ENCODE measurements at regions not wholly inside any gene's neighbourhood (a gene's known extent, or its start where the extent isn't known, plus 50 kb on each side); places are given as distances from the start of the nearest gene placed in this dataset.

DNA sequence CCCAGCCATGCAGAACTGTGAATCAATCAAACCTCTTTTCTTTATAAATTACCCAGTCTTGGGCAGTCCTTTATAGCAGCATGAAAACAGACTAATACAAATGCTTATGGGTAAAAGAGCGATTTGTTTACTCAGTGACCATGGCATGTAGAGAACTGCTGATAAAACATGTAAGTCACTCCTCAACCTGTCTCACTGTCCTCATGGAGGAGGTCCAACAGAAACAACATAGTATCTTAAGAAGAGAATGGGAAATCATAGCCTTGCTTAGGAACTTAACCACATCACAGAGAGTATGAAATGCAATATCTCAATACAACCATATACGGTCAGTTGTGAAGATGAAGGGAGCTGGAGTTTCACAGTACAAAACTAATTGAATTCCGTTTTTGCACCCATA, 1734.0 kb upstream of the RAG2 start:
- no peak for DNase-seq
- TF ChIP-seq GATA1 (IDR thresholded peaks at IDR 0.05; ENCODE audit: low read depth, low read length) (no peak), POLR2A (IDR thresholded peaks at IDR 0.05; ENCODE audit: low read length) (no peak)

DNA sequence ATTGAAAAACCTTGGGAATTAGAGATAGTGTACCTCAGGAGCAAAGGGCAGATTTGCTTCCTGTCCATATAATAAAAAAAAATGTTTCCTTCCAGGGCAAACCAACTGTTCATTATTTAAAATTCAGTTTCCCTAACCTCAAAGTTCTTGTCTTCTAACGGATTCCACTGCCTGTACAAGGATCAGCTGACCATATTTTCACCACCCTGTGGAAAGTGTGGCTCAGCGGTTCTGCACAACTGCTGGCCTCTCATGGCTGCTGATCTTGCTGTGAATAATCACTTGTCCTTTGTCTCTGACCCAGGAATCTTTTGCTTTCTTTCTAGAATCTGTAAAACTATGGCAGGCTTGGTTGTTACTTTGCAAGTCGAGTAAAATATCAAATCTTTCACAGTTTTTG, 1732.5 kb upstream of the RAG2 start:
- TF ChIP-seq GATA1 (IDR thresholded peaks at IDR 0.05; ENCODE audit: low read depth, low read length) (no peak), POLR2A (IDR thresholded peaks at IDR 0.05; ENCODE audit: low read length) (no peak)
- DNase-seq, result no peak

DNA sequence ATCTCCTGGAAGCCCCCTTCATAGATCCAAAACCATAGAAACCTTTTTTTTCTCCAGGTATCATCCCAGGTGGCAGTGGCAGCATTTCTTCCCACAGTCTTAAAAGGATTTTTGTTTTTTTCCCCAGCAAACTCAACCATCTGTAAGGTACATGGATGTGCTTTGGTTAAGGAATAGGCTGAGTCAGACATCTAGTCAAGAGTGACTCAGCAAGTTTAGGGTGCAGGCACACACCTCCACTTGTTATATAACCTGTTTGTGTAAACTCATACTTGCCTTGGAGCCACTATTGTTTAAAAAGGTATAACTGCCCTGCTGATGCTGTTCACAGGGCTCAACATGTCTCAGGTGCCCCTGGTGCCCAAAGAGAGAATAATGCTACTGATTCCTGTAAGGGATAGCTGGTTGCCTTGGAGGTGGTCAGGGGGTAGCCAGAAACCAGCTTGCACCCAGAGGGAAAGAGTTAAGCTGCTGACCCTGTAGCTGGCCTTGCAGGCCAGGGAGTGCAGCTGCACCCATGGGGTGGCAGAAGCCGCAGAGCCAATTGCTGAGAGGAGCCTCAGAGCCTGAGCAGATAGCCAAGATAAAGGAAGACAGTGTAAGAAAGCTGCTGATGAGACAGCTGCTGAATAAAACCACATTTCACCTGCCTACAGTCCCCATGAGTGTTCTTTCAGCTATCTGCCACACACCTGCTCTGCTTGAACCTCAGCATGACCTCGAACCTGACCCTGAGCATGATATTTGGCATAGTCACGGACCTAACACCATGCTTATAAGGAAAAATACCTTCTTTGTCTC, 1726.1 kb upstream of the RAG2 start:
- TF ChIP-seq GATA1 (IDR thresholded peaks at IDR 0.05; ENCODE audit: low read depth, low read length) (no peak), POLR2A (IDR thresholded peaks at IDR 0.05; ENCODE audit: low read length) (no peak)
- DNase-seq, result peak; percentile 20 to 48

DNA sequence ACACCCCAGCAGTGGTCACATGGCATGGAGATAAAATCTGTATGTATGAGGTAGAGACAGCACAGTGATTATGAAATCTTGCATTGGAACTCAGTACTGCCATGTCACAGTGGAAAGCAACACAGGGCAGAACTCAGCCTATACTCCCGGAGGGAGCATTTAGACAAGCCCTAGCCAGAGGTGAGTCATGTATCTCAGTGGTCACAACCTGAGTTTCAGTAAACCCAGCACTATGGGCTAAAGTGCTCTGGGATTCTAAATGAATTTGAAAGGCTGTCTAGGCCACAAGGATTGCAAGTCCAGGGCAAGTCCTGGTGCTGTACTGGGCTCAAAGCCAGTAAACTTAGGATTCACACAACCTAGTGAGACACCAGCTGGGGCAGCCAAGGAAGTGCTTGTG, 1717.1 kb upstream of the RAG2 start:
- TF ChIP-seq POLR2A (IDR thresholded peaks at IDR 0.05; ENCODE audit: low read length) (no peak), GATA1 (IDR thresholded peaks at IDR 0.05; ENCODE audit: low read depth, low read length) (no peak)
- peak in 1 of 2 experiments; percentile 1 for DNase-seq

DNA sequence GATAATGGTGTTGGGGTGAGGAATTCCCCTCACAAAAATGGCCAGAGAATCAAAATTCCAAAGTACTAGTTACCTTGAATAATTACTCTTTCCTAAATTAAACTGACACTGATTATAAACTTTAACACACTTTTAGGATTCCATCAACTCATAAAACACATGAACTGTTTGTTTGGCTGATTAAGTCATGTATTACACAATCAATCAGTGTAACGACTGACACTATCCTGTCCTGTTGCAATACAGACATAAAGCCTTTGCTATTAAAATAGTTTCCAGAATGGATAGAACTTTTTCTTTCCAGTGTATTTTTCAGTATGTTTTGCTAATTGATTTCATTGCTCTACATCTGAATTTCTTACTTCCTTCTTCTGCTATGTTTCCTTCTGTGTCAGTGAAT, 1709.4 kb upstream of the RAG2 start:
- no peak for TF ChIP-seq GATA1 (IDR thresholded peaks at IDR 0.05; ENCODE audit: low read depth, low read length)
- TF ChIP-seq POLR2A (IDR thresholded peaks at IDR 0.05; ENCODE audit: low read length), result no peak
- no peak for DNase-seq

DNA sequence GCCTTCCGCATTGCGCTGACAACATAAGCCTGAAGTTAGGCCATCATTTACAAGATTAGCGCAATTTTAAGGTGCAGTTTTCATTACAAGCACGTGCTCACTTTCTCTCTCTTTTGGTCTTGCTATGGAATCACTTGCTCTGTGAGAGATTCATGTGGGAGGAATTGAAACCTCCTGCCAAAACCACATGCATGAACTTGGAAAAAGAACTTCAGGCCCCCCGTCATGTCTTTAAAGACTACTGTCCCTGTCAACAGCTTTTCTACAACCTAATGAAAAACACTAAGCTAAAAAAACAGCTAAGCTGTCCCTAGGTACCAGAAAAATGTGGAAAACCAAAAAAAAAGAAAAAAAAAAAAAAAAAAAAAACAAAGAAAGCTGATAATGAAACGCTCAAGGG, 1707.6 kb upstream of the RAG2 start:
- DNase-seq, result no peak

DNA sequence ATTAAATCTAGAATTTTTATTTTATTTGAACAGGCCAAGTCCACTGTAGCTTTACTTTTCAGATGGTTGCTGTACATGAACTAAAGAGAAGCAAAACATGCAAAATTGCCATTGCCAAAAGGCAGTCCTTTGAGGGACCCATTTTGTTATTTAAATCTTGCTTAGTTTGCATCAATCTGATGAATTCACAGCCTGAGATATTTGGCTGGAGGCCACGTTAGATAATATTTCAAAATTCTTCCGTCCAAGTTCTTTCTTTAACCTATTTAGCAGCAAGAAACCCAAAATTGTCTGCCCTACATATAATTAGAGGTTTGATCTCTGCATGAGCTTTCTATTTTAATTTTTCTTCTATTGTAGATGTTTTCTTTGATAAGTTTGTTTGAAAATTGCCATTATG, 1706.9 kb upstream of the RAG2 start:
- no peak for TF ChIP-seq GATA1 (IDR thresholded peaks at IDR 0.05; ENCODE audit: low read depth, low read length)
- TF ChIP-seq POLR2A (IDR thresholded peaks at IDR 0.05; ENCODE audit: low read length), result no peak
- no peak for DNase-seq

More for the DNA sequence above, 1707.6 kb upstream of the RAG2 start:
- no peak for TF ChIP-seq GATA1 (IDR thresholded peaks at IDR 0.05; ENCODE audit: low read depth, low read length)
- TF ChIP-seq POLR2A (IDR thresholded peaks at IDR 0.05; ENCODE audit: low read length), result no peak

DNA sequence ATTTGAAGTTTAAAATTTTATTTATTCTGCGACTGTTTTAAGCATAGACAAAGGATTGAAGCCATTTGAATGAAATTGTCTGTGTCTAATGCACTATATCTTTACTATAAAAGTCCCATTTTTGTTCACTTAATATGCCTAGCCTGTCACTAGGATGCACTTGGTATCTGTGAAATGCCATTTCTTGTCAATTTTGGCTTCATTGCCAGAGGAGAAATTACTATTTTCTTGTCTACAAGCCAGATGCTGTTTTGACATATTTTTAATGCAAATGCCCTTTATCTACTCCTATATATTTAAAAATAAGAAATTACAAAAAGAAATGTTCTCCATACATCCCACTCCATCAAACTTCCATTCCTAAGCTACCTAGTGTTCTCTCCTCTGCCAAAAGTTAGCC, 1704.5 kb upstream of the RAG2 start:
- DNase-seq, result no peak
- TF ChIP-seq POLR2A (IDR thresholded peaks at IDR 0.05; ENCODE audit: low read length) (no peak), GATA1 (IDR thresholded peaks at IDR 0.05; ENCODE audit: low read depth, low read length) (no peak)

DNA sequence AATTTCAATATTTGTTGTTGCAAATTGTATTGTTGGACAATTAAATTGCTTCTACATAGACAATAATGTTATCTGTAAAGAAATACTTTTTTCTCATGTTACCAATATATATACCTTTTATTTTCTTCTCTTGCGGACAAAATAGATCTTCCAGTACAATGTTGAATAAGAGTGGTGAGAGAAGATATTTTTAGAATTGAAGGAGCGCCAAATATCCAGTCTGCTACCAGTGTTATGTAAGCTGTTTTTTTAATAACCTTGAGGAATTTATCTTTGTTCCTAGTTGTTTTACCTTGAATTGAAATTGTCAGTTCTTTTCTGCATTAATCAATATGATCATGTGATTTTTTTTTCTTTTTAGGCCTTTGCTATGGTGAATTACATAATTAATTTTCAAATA, 1702.5 kb upstream of the RAG2 start:
- TF ChIP-seq POLR2A (IDR thresholded peaks at IDR 0.05; ENCODE audit: low read length) (no peak), GATA1 (IDR thresholded peaks at IDR 0.05; ENCODE audit: low read depth, low read length) (no peak)
- DNase-seq, result no peak

DNA sequence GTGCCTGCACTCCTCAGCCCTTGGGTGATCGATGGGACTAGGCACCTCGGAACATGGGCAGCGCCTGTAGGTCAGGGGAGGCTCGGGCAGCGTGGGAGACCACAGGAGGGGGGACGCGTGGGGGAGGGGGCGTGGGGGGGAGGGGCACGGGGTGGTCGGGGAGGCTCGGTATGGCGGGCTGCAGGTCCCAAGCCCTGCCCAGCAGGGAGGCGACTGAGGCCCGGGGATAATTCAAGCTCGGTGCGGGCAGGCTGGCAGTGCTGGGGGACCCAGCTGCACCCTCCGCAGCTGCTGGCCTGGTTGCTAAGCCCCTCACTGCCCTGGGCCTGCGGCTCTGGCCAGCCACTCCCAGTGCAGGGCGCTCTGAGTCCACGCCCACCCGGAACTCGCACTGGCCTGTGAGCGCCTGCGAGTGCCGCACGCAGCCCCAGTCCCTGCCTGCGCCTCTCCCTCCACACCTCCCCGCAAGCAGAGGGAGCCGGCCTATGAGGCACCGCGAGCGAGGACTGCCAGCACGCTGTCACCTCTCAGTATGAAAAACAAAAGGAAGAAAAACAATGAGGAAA, 1698.3 kb upstream of the RAG2 start:
- no peak for TF ChIP-seq GATA1 (IDR thresholded peaks at IDR 0.05; ENCODE audit: low read depth, low read length)
- TF ChIP-seq POLR2A (IDR thresholded peaks at IDR 0.05; ENCODE audit: low read length), result no peak
- DNase-seq, result no peak

DNA sequence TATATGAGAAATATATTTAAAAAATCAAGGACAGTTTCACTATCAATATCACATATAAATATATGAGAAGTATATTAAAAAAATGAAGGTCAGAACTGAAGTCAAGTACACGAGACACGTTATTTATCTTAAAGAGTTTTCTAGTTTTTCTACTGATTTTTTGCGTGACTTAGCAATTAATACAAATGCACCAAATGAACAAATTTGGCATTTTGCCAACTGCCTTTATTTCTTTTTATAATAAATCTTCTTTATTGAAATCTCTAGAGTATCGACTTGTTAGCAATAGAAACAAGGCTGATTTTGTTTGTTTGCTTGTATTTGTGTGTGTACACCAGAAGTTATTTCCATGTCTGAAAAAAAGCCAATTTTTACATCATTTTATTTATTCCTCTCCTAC, 1684.7 kb upstream of the RAG2 start:
- no peak for DNase-seq
- TF ChIP-seq GATA1 (IDR thresholded peaks at IDR 0.05; ENCODE audit: low read depth, low read length) (no peak), POLR2A (IDR thresholded peaks at IDR 0.05; ENCODE audit: low read length) (no peak)

DNA sequence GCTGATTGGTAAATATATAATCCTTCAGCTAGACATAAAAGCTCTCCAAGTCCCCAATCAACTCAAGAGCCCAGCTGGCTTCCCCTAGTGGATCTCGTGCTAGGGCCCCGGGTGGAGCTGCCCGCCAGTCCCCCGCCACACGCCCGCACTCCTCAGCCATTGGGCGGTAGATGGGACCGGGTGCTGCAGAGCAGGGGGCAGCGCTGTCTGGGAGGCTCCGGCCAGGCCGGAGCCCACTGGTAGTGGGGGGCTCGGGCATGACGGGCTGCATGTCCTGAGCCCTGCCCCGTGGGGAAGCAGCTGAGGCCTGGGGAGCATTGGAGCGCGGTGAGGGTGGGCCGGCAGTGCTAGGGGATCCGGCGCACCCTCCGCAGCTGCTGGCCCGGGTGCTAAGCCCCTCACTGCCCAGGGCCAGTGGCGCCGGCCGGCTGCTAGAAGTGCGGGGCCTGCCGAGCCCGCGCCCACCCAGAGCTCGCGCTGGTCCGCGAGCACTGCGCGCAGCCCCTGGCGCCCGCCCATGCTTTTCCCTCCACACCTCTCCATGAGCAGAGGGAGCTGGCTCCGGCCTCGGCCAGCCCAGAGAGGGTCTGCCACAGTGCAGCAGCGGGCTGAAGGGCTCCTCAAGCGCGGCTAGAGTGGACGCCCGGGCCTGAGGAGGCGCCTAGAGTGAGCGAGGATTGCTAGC, 1680.6 kb upstream of the RAG2 start:
- TF ChIP-seq POLR2A (IDR thresholded peaks at IDR 0.05; ENCODE audit: low read length) (no peak), GATA1 (IDR thresholded peaks at IDR 0.05; ENCODE audit: low read depth, low read length) (no peak)
- DNase-seq, result no peak

DNA sequence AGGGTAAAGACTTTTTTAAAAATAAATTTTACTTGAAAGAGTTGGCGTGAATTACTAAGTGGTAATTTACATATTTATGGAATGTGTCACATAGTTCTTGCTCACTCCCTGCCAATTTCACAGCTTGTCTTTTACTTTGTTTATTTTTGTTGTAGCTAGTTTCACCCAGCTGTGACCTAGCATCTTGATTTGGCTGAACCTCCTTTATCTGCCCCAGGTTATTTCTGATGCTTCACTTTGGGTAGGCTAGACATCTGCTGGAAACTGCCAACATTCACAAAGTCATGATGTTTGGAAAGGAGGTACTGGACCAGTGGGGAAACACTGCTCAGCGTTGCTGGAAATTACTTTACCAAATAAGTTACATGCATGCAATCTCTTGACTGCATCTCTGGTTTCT, 1676.0 kb upstream of the RAG2 start:
- no peak for DNase-seq
- no peak for TF ChIP-seq POLR2A (IDR thresholded peaks at IDR 0.05; ENCODE audit: low read length)
- TF ChIP-seq GATA1 (IDR thresholded peaks at IDR 0.05; ENCODE audit: low read depth, low read length), result no peak

DNA sequence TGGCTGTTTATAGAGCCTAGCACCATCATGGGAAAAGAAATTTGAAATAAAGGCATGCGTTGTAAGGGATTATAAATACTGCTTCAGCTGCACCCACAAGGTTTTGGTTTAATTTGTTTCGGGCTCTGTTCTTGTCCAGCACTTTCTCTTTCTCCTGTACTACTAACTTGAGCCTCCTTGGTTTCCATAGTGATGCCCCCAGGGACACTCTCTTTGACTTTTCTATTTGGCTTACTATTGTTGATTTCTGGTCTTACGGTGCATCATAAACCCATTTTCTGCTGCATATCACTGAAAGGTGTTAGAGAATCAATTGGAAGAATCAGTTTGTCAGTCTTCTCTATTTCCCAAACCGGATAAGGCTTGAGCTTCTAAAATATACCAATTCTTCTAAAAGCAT, 1674.3 kb upstream of the RAG2 start:
- no peak for TF ChIP-seq POLR2A (IDR thresholded peaks at IDR 0.05; ENCODE audit: low read length)
- no peak for TF ChIP-seq GATA1 (IDR thresholded peaks at IDR 0.05; ENCODE audit: low read depth, low read length)
- no peak for DNase-seq

DNA sequence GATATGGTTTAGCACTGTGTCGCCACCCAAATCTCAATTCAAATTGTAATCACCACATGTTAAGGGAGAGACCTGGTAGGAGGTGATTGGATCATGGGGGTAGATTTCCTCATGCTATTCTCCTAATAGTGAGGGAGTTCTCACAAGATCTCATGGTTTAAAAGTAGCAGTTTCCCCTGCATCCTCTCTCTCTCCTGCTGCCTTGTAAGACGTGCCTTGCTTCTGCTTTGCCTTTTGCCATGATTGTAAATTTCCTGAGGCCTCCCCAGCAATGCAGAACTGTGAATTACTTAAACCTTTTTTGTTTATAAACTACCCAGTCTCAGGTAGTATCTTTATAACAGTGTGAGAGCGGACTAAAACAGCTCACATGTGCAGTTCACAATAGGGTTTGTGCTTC, 1668.7 kb upstream of the RAG2 start:
- DNase-seq, result no peak
- TF ChIP-seq GATA1 (IDR thresholded peaks at IDR 0.05; ENCODE audit: low read depth, low read length) (no peak), POLR2A (IDR thresholded peaks at IDR 0.05; ENCODE audit: low read length) (no peak)
